Fibroblast of the aortic adventitia (primary cell): ENCODE measurements at regions not wholly inside any gene's neighbourhood (a gene's known extent, or its start where the extent isn't known, plus 50 kb on each side); places are given as distances from the start of the nearest gene placed in this dataset.

Experiments used
- DNase-seq: peaks from one replicate; pipeline ENCODE4 v3.0.0-alpha.2; 2010; ENCODE audit warnings: low read depth
- H3K4me3 ChIP-seq: 2 replicates; pipeline ENCODE4 v1.5.1; 2011; ENCODE audit warnings: low read depth, mild to moderate bottlenecking, control low read depth, low read length, moderate library complexity
- TF ChIP-seq, protein P1 (sequence below): IDR thresholded peaks from 2 replicates; pipeline ENCODE4 v1.5.1; 2011; ENCODE audit warnings: mild to moderate bottlenecking, low read length, control low read depth, inconsistent platforms; ENCODE audit not compliant: insufficient read depth

DNA sequence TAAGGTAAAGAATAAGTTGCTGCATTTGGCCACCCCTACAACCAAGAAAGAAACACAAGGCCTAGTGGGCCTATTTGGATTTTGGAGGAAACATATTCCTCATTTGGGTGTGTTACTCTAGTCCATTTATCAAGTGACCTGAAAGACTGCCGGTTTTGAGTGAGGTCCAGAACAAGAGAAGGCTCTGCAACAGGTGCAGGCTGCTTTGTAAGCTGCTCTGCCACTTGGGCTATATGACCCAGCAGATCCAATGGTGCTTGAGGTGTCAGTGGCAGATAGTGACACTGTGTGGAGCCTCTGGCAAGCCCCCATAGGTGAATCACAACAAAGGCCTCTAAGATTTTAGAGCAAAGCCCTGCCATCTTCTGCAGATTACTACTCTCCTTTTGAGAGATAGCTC, 491.3 kb downstream of the TAFA4 start:
- no peak for DNase-seq
- H3K4me3 ChIP-seq, result no peak overlapping the region
- TF ChIP-seq, protein P1, sequence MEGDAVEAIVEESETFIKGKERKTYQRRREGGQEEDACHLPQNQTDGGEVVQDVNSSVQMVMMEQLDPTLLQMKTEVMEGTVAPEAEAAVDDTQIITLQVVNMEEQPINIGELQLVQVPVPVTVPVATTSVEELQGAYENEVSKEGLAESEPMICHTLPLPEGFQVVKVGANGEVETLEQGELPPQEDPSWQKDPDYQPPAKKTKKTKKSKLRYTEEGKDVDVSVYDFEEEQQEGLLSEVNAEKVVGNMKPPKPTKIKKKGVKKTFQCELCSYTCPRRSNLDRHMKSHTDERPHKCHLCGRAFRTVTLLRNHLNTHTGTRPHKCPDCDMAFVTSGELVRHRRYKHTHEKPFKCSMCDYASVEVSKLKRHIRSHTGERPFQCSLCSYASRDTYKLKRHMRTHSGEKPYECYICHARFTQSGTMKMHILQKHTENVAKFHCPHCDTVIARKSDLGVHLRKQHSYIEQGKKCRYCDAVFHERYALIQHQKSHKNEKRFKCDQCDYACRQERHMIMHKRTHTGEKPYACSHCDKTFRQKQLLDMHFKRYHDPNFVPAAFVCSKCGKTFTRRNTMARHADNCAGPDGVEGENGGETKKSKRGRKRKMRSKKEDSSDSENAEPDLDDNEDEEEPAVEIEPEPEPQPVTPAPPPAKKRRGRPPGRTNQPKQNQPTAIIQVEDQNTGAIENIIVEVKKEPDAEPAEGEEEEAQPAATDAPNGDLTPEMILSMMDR, result no peak

DNA sequence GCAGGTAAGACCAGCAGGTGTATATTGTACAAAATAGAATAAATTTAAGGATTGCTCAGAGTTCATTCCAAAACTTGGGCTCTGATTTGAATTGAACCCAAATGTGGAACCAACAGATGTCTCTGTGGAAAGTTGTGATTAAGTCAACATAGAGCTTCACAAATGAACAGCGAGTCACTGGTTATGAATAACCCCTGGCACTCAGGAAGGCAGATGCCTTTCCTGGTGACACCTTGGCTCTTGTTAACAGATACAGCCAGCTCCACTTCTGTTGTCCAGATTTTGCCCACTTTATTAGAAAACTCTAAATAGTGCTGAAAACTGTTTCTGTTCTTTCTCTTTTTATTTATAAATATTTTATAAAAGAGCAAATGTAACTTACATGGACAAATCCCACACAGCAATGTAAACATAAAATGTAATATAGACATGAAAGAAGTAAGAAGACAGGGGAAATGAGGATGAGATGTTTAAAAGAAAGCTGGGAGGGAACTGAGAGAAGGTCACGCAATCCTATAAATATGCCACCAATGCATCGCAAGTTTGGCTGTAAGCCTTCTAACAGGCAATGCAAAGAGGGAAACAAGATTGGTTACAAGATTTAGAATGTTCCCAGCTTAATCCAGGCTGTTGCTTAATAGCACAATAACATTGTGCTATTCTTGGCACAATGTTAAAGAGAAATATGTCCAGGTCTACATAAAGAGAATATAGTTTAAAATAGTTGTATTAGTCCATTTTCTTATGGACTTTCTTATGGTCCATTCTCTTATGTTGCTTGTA, 495.5 kb downstream of the TAFA4 start:
- TF ChIP-seq, protein P1, result no peak
- no peak overlapping the region for H3K4me3 ChIP-seq
- no peak for DNase-seq

DNA sequence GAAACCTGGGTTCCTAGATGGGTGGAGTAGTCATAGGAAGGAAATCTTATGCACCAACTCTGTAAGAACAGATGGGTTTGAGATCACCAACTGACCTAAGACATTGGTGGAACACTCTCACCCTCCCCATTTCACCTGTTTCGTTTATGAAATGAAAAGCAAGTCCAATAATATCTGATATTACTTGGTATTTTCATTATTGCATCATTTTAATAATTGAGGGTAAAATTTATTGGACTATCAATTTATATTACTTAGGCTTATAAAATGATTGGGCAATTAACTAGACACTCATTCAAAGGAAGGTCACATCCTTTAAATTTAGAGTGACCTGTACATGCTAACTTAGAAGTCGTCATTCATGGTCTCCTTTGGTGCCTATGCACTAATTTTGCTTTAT, 503.9 kb downstream of the TAFA4 start:
- TF ChIP-seq, protein P1, result no peak
- H3K4me3 ChIP-seq, result no peak overlapping the region
- DNase-seq, result no peak

DNA sequence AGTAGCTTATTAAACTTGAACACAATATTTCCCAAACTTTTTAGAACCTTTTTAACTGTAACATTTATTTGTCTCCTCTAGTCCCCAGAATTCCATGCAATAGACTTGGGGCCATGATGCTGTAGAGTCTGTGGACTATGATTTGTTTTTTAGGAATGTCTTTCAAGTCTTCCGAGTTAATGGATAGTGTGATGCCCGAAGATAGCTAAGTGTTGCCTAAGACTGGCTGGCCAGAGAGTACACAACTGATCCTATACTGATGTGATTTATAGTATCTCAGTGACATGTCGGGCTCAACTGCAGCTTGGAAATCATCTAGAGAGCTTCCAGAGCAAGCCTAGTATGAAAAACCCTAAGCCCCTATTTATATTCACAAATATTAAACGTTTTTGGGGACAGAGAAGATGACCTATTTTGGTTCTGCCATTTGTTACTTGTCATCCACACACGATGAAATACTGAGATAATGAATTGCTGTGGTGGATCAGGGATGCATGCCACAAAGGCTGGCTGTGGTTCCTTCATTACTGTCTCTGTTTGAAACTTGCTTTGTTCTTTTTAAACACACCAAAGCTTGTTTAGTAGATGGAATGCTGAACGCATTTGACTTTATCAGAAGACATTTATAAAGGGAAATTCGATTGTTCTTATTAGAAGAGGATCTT, 507.4 kb downstream of the TAFA4 start:
- TF ChIP-seq, protein P1, result no peak
- DNase-seq, result no peak
- no peak overlapping the region for H3K4me3 ChIP-seq

DNA sequence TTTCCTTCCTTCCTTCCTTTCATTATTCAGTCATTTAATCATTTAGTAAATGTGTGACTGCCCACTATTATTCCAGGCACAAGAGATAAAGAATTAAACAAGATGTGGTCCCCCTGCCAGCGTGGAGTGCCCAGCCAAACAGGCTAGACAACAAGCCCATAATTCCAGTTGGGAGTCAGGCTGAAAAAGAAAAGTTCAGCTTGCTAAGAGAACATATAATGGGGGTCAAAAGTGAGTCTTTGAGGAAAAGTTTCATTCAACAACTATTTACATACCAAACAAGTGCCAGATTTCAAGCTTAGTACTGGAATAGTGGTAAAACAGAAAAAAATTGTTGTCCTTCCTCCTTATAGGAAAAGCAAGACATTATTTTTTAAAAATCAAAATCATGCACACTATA, 523.7 kb downstream of the TAFA4 start:
- TF ChIP-seq, protein P1, result no peak
- DNase-seq, result no peak
- no peak overlapping the region for H3K4me3 ChIP-seq

DNA sequence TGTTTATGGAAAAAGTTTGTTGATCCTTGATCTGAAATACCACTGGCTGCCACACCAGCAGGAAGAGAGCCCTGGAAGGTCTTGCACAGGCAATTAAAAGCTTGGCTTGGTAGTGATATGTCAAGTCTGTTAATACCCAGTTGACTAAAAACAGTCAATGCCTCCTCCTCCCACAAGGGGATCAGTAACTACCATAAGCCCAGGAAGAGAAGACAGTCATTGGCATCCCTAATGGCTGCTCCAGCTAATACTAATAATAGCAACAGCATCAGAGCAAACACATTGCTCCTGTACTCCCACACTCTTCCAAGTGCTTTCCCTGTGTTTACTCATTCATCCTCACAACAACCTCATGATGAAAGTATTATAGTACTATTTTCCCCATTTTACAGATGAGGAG, 528.6 kb downstream of the TAFA4 start:
- TF ChIP-seq, protein P1, result no peak
- no peak for DNase-seq
- no peak overlapping the region for H3K4me3 ChIP-seq
